HG03571 (cell line): ENCODE measurements at regions not wholly inside any gene's neighbourhood (a gene's known extent, or its start where the extent isn't known, plus 50 kb on each side); places are given as distances from the start of the nearest gene placed in this dataset.
"Not testable (repeated sequence)": the region's sequence is repeated elsewhere in the genome, so short reads cannot be mapped to it uniquely, and the experiment has no call there.

Source experiments
- ATAC-seq: cut with Tn5 transposase; IDR thresholded peaks from one replicate; pipeline ENCODE4 v1.9.1; 2021; ENCODE audit not compliant: unreplicated experiment

DNA sequence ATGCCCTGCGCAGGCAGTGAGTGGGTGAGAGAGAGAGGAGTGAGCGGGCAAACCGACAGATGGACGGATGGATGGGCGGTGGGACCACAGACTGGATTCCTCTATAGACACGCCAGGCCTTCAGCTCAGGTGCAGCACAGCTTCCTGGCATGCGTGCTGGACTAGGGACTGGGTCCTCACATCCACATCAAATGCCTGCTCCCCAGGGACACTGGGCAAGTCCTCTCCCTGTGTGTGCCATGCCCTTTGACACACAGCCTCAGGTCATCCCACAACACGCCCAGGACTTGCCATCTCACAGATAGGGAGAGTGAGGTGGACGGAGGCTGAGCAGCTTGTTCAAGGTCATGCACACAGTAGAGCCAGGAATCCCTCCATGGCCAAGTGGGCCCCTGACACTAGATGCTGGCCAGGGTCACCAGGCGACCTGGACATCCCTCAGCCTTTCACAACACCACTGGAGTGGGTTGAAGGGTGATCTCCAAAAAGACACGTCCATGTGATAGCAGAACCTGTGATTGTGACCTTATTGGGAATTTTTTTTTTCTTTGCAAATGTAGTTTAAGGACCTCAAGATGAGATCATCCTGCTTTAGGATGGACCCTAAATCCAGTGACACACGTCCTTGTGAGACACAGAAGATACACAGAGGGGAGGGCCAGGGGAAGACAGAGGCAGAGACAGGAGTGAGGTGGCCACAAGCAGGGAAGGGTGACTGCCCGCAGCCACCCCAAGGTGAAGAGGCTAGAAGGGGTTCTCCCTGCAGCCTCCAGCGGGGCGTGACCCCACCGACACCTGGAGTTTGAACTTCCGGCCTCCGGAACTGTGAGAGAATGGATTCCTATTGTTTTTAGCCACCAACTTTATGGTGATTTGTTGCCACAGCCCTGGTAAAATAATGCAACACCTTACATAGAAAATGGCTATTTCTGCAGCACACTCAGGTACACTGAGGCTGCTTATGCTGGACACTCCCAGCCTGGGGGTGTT is 155.0 kb upstream of the CHST15 start:
- no peak for ATAC-seq

DNA sequence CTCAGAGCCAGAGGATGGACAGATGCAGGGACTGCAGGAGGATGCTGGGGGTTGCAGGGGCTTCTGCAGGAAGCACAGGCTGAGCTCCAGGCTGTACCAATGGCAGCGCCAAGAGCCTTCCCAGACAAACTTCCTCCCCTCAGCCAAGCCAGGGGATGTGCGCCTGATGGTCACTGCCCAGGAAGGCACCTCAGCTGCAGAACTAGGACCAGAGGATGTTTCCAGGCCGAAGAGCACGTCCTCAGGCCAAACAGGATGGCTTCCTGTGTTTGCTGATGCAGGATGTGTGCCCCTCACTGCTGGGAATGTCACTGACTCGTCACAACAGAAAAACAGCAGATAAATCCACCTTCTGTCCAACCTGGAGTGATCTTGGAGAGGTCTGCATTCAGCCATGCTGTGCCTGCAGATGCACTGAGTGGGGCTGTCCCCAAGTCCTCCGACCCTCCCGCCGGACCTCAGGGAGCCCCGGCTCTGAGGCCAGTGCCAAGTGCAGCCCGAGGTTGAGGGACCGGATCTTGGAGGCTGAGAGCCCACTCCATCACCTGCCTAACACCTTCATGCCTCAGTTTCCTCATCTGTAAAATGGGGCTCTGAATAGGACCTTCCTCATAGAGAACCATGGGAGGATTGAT is 152.5 kb upstream of the CHST15 start:
- ATAC-seq: no peak

DNA sequence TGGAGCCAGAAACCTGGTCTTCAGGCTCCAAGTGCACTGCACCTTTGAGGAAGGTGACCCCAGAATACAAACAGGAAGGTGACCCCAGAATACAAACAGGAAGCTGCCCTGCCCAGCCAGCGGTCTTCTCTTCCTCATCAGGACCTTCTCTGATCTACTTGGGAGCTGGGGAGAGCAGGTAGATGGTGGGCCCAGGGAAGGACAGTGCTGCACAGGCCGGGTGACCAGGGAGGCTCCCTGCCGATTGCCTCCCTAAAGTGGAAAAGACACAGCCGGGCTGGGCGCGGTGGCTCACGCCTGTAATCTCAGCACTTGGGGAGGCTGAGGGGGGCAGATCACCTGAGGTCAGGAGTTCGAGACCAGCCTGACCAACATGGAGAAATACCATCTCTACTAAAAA is 151.8 kb upstream of the CHST15 start:
- ATAC-seq: no peak

DNA sequence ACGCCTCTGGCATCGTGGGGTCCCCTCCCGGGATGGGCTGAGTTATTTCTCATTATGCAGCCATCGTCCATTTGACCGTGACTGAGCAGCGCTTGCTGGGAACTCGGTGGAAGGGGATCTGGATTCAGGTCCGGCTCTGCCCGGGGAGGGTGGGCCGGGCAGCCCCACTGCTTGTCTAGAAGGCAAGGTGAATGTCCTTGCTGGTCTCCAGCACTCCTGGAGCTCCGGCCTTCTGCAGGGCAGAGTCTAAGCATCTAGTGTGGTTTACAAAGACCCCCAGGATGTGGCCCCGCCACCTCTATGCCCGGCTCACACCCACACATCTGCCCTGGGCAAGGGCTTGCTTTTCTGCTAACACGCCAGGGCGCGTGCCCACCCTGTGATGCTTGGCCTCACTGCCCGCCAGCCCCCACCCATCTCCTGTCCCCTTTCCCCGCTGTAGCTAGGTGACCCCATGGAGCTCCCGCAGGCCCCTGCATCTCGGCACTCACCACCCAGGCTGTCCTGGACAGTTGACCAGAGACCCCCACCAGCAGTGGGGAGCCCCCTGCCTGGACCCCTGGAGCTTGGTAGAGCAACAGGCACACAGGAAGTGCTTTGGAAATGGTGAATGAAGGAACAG is 151.0 kb upstream of the CHST15 start:
- no peak for ATAC-seq

DNA sequence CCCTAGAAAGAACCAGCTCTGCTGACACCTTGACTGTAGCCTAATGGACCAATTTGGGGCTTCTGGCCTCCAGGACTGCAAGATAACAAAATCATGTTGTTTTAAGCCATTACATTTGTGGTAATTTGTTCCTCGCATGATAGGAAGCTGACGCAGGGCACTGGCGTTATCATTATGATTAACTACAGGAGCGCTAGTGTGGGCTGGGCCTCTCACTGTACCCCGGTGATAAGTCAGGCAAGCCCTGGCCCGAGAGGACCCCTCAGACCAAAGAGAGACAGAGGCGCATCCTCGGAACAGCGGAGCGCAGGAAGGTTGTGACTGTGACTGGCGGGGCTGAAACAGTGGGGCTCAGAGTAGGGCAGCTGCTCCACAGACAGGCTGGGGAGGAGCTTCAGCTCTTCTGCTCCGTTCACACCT is 150.3 kb upstream of the CHST15 start:
- ATAC-seq: no peak

DNA sequence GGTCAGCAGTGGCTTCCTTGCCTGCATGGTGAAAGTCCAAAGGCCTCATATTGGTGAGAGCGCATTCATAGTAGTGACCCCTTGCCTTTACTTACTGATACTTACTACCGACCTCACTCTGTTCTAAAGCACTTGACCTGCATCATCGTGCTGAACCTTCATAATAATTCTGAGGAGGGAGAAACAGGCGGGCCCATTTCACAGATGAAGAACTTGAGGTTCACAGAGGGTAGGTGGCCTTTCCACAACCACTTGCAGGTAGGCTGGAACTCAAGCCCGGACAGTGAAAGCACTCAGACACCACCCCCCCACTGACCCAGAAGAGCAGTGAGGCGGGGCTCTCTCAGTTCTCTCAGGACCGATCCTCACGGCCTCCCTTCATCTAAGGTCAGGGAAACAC is 149.4 kb upstream of the CHST15 start:
- ATAC-seq: no peak

DNA sequence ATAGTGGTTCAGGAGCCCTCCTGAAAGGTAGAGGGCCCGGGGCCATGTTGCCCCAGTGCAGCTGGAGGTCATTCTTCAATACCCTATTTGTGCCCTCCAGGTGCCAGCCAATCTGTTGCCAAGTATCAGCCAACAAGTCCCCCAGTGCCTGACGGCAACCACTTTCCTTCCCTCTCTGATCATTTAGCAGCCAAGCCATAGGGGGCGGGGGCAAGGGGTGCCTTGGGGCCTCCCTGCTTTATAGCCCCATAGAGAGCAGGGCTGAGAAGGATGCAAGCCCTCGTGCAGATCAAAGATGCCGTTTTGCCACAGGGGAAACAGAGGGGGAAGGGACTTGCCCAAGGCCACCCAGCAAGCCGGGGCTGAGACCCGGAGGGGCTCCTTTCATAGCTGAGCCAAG is 149.0 kb upstream of the CHST15 start:
- no peak for ATAC-seq

DNA sequence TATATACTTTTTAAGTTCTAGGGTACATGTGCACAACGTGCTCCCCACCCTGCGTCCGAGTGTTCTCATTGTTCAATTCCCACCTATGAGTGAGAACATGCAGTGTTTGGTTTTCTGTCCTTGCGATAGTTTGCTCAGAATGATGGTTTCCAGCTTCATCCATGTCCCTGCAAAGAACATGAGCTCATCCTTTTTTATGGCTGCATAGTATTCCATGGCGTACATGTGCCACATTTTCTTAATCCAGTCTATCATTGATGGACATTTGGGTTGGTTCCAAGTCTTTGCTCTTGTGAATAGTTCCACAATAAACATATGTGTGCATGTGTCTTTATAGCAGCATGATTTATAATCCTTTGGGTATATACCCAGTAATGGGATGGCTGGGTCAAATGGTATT is 148.1 kb upstream of the CHST15 start:
- not testable (repeated sequence) for ATAC-seq

DNA sequence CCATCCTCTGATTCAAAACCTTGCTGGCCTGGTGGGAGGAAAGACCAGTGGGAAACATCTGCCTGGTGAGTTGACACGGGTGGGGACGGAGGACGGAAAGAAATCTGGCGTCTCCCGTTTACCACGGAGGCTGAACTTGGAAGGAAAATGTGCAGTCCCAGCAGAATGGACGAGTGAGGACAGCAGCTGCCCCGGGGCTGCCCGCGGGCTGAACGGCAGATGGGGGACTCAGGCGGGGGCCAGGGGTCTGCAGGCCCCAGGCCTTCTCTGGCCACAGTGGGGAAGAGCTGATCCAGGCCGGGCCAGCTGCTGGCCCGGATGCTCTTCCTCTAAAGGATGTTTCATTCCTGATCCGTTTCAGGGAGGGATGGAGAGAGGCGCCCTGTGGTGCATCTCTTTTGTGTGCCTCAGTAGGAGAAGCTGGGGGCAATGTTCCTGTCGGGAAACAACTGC is 147.5 kb upstream of the CHST15 start:
- ATAC-seq: no peak

DNA sequence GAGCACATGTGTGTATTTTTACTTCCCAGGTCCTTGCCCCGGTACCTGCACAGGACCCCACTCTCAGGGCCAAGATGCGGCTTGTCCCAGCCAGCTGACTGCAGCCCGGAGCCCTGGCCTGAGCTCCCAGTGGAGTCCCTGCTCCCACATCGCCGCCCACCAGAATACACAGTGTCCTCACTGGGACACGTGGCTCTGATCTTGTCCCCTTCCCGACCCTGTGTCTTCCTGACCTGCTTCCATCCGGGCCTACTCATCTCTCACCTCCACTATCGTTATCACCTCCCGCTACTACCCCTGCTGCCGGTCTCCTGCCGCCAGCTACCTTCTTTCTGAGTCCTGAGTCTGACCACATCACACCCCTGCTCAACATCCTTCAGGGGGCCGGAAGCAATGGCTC is 146.3 kb upstream of the CHST15 start:
- no peak for ATAC-seq

DNA sequence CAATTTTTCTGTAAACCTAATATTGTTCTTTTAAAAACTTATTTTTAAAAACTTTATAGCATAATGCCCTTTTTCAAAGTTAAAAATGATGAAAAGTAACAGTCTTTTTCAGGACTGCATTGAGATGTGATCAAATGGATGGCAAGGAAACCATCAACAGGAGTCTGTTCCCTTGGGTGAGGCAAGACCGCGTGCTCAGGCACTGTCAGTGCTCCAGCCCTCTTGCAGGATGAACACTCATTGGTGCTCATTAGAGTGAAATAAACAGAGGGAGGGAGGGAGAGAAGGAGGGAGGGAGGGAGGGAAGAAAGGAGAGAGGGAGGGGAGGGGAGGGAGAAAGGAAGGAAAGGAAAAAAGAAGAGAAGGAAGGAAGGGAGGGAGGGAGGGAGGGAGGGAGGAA is 145.7 kb upstream of the CHST15 start:
- ATAC-seq: no peak

DNA sequence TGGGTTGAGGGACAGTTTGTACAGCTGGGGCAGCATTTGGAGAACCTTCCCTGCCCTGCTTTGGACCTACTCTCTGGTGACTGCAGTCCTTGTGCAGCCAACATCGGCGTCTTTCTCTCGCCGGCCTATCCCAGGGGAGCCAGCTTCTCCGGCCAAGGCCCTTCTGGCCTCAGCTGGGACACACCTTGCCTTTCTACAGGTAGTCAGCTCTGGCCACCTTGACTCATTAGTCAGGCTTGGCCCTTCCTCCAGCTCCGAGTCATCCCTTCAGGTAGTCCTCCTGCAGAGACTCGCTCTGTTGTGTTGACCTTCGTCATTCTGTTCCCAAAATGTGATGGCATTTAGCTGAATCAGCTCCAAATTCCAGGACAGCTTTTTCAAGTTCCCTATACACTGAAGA is 145.0 kb upstream of the CHST15 start:
- no peak for ATAC-seq

DNA sequence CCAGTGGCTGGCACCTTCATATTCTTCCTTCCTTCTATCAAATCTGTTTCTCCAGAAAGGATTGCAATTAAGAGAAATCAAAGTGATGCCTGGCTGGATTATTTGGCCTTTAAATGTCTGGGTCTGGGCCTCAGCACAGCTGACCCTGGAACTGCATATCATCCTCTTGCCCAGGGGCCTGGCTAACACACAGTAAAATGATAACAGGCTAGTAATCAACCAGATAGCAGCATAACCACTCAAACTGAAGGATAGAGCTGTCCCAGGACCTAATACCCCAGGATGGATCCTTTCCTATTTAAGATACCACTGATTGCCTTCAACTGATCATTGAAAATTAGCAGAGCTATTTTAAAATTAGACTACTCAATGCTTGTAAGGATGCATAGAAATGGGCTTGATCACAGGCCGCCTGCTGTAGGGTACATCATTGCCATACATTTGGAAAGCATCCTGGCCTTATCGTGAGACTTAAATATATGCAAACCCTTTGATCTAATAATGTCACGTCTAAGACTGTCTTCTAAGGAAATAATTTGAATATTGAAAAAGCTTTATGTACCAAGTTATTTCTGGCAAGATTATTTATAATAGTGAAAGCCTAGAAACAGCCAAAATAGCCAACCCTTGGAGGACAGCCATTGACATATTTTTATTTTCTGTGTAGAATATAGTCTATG is 144.0 kb upstream of the CHST15 start:
- ATAC-seq: no peak

DNA sequence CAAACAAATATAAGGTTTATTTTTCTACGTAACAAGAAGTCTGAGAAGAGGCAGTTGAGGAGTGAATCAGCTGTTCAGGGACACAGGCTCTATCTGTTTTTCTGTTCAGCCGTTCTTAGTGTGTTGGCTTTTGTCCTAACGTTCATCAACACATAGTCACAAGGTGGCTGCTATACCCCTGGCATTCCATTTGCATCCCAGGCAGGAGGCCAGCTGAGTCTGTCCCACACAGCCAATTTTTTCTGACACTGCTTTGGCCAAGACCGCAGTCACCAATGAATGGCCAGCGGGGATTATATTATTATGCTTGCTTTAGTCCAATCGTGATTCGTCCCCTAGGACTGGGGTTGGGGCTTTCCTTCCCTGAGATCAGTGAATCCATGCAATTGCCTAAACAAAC is 143.4 kb upstream of the CHST15 start:
- ATAC-seq: no peak

DNA sequence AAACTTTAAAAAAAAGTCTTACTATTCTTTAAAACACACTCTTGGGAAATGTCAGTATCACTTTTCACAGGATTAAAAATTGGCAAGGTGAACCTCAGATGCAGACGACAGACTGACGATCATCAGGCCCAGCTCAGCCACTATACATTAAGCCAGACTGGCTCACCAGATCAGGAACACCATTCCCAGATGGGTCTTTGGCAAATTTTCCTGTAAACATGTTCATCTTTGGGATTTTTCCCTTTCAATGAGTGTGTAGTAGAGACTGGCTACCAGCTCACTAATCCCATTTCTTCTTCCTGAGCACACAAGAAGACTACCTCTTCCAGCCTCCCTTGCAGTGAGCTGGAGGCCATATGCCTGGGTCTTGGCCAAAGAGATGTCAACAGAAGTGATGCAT is 142.7 kb upstream of the CHST15 start:
- no peak for ATAC-seq

DNA sequence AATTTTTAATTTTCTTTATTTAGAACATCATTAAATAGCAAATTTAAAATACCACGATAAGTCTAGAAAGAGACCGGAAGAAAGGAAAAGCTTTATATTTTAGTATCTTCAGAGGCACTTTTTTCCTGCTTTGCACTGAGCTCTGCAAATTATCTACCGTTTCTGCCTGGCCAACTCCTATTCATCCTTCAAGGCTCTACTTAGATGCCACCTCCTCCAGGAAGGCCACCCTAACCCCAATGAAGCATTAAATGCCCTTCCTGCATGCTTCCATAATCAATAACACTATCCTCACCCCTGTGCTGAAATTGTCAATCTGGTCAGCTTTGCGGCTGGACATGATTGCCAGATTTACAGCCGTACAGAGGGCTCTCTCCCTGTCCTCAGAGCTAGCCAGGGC is 141.8 kb upstream of the CHST15 start:
- ATAC-seq: no peak

DNA sequence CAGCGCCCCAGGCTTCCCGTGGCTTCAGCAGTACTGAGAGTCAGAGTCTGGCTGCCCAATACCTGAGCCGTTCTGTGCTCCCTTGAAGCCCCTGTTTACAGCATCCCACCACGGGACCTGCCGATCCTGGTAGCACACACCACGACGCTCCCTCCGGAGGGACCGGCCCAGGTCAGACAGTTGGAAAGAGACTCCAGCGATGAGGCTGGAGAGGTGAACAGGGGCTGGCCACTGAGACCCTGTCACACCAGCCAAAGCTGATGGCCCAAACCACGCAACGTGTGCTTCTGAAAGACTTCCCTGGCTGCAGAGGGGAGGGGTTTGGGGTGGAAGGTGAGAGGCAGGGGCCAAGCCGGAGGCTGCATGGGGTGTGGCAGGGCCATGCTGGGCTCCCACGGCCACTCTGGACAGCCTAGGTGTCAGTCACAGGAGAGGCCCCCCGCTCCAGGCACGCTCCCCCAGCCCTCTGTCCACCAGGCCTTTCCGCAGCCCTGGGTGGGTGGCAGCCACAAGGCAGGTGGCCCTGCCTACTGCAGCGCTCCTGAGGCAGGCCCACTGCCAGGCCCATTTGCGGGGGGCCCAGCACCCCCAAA is 140.2 kb upstream of the CHST15 start:
- ATAC-seq: no peak

DNA sequence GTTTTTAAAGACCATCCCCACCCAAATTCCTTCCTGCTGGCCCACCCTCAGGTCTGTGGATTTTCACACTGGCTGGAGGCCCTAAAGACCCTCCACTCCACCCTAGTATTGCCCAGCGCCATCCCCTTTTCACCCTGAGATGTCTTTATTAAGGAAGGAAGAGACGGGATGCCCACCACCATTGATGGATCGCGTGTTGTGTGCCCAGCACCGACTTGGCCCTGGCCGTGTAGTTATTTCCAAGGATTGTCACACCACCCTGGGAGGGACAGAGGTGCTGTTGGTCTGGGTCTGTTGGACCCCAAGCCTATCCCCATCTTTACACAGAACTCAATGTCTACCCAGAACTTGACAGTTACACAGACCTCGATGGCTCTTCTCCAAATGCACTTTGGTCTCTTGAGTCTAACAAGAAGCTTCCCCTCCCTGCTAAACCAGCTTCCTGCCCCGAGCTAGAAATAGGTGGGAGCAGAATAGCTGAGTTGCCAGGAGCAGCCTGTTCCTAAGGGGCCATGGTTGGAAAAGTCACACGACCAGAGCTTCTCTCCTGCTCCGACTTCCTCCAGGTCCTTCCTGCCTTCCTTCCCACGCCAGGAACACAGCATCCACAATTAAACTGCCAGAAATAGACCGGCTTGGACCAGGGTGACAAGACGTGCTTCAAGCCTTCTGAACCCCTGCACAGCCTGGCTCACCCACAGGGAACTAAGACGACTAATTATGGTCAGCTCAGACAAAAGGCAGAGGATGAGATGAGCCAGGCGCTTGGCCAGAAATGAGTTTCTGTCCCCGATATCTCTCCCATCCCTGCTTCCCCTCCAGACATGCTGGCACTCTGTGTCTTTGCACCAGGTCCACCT is 139.5 kb upstream of the CHST15 start:
- ATAC-seq: no peak

DNA sequence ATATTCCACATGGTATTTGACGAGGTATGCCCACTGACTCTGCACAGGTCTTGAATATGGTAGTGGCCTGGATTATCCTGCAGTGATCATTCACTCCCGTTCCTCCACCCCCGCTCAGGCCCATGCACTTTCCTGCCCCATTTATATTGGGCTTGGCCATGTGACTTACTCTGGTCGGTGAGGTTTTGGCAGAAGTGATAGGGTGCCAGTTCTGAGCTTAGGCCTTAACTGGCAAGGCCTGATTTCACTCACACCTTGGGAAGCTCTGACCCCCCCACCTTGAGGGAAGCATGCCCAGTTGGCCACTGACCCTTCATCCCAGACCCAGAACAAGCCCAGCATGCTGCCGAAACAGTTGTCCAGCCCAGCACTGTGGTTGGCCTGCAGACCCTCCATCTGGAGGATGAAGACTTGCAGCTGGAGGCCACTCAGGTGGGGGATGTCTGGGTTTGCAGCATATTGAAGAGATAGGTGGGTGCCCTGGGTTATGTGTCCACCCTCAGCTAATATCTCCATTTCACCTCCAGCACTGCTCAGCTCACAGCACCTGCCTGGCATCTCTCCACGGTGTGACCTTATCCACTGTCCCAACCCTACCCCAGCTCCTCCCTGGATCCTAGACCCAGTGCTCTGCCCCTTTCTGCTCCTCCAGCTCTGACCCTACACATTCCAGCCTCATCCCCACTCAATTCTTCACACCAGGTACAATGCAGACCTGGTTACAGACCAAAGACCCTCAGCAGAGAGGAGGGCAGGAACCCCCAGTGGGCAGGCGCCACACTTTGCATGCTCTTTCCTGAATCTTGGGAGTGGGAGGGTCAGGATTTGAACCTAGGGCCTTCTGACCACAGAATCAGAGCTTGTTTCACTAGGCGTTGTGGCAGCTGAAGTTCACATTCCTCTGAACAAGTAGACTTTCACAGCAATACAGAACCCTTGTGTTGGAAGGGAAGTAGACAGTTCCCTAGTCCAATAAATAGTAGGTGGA is 138.1 kb upstream of the CHST15 start:
- peak; percentile 36 for ATAC-seq
